ENCODE measurements at regions not wholly inside any gene's neighbourhood (a gene's known extent, or its start where the extent isn't known, plus 50 kb on each side); places are given as distances from the start of the nearest gene placed in this dataset.

DNA sequence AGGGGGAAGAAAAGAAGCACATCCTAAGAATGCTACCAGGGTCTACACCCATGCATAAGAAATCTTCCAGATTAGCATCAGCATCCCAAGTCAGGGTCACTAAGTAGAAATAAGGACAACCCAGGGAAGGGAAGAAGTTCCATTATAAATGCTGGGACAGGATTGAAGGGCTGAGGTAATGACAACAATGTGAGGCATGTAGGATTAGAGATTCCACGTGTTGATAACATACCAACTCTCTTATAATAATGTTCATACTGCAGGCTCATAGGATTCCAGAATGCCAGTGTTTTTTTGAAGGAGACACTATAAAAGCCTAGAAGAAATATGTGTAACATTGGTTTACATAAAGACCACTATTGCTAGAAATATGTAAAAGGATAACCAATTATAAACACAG, 201.2 kb downstream of the MID1IP1 start:
- DNase-seq (ENCODE audit: low read depth, low spot score) = no peak
- no peak overlapping the region for H3K4me3 ChIP-seq (ENCODE audit: low read depth, low read length)
- POLR2A ChIA-PET = no interaction called here
- TF ChIP-seq CTCF (IDR thresholded peaks at IDR 0.05; ENCODE audit: insufficient read depth, low read length, missing control alignments) = no peak
- CTCF ChIA-PET = no interaction called here

- no peak for TF ChIP-seq CTCF (IDR thresholded peaks at IDR 0.05; ENCODE audit: insufficient read depth, low read length, missing control alignments)
- CTCF ChIA-PET = interaction anchor here (1.4 kb wide), 1 partner anchor 222 kb away, joined by 3 read pairs; no protein-coding TSS in a partner anchor
Measured at GRCh38 chrX:39008549-39008948, 207.3 kb downstream of the MID1IP1 start.

GRCh38 chrX:39011454-39012221, 210.4 kb downstream of the MID1IP1 start:
- CTCF ChIA-PET = no interaction called here
- DNase-seq (ENCODE audit: low read depth, low spot score) = no peak
- no peak overlapping the region for H3K4me3 ChIP-seq (ENCODE audit: low read depth, low read length)
- no peak for TF ChIP-seq CTCF (IDR thresholded peaks at IDR 0.05; ENCODE audit: insufficient read depth, low read length, missing control alignments)
- POLR2A ChIA-PET = no interaction called here

More at GRCh38 chrX:39008549-39008948, 207.3 kb downstream of the MID1IP1 start:
- POLR2A ChIA-PET = no interaction called here
- DNase-seq (ENCODE audit: low read depth, low spot score) = no peak
- H3K4me3 ChIP-seq (ENCODE audit: low read depth, low read length) = no peak overlapping the region

GRCh38 chrX:39012621-39013111, 211.4 kb downstream of the MID1IP1 start:
- TF ChIP-seq CTCF (IDR thresholded peaks at IDR 0.05; ENCODE audit: insufficient read depth, low read length, missing control alignments) = no peak
- ChIA-PET CTCF (no interaction called here), POLR2A (no interaction called here)
- H3K4me3 ChIP-seq (ENCODE audit: low read depth, low read length) = no peak overlapping the region
- no peak for DNase-seq (ENCODE audit: low read depth, low spot score)

- ChIA-PET CTCF (no interaction called here), POLR2A (no interaction called here)
- H3K4me3 ChIP-seq (ENCODE audit: low read depth, low read length) = no peak overlapping the region
- DNase-seq (ENCODE audit: low read depth, low spot score) = no peak
- TF ChIP-seq CTCF (IDR thresholded peaks at IDR 0.05; ENCODE audit: insufficient read depth, low read length, missing control alignments) = no peak
Measured at GRCh38 chrX:39016556-39016955, 215.3 kb downstream of the MID1IP1 start.

DNA sequence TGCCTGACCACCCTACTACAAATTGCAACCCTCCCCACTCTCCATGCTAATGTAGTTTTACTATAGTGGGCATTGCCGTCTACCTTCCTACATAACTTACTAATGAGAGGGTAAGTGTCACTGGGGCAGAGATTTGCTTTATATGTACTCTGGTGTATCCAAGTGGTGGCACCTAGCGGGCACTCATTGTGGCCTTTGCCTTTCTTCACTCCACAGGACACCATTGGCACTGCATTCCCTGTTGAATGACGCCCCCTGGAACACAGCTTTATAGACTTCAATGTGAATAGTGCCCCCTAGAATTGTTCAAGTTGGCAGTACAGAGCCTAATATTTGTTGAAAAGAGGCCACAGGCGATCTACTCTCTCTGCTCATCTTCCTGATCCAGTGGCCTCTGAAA, 215.8 kb downstream of the MID1IP1 start:
- ChIA-PET POLR2A (no interaction called here), CTCF (no interaction called here)
- no peak for DNase-seq (ENCODE audit: low read depth, low spot score)
- H3K4me3 ChIP-seq (ENCODE audit: low read depth, low read length) = no peak overlapping the region
- TF ChIP-seq CTCF (IDR thresholded peaks at IDR 0.05; ENCODE audit: insufficient read depth, low read length, missing control alignments) = no peak
